Erythroblast (primary cell): ENCODE measurements at regions not wholly inside any gene's neighbourhood (a gene's known extent, or its start where the extent isn't known, plus 50 kb on each side); places are given as distances from the start of the nearest gene placed in this dataset.

Experiments used
- GATA1 ChIP-seq: IDR thresholded peaks from 2 replicates; pipeline ENCODE4 v1.6.1; 2011; ENCODE audit warnings: low read depth, mild to moderate bottlenecking, control low read depth, low read length, moderate library complexity
- POLR2A ChIP-seq: IDR thresholded peaks from 2 replicates; pipeline ENCODE4 v1.6.1; 2011; ENCODE audit warnings: mild to moderate bottlenecking, low read length

GRCh38 chr3:59631482-59631881, 581.7 kb upstream of the CFAP20DC start:
- TF ChIP-seq POLR2A (no peak), GATA1 (no peak)
